ENCODE measurements at regions not wholly inside any gene's neighbourhood (a gene's known extent, or its start where the extent isn't known, plus 50 kb on each side); places are given as distances from the start of the nearest gene placed in this dataset.

- Histone ChIP-seq H3K36me3 (no peaks in the 10 kb centered on the region), H3K4me1 (no peaks in the 10 kb centered on the region), H3K4me3 (no peak overlapping the region), H3K27me3 (replicated peaks in 1 of 7) (no peaks in the 10 kb centered on the region), H3K9me3 (peaks cover 0 to 27% (median 1%) of the 10 kb centered on the region in 8 donors), H3K27ac (no peak overlapping the region)
- intact Hi-C loops (cut with DNase I; ENCODE audit: low total_unique reads): no loop called here
- DNase-seq: no peak
- no peak for TF ChIP-seq POLR2AphosphoS5 (IDR thresholded peaks at IDR 0.05)
- TF ChIP-seq CTCF (IDR thresholded peaks at IDR 0.05 in 8 of 11, conservative IDR thresholded peaks at IDR 0.05 in 3 of 11): no peak
- TF ChIP-seq POLR2A (IDR thresholded peaks at IDR 0.05): no peak
- WGBS, 5 donors: 88 to 94% (median 90%) methylated on average over 2 of the region's 2 CpGs
These were observed 57.9 kb upstream of the SLCO1B1 start for GRCh38 chr12:21073129-21073528.

- no peak overlapping the region for H3K4me3 ChIP-seq
- H3K27ac ChIP-seq: no peak overlapping the region
- TF ChIP-seq POLR2AphosphoS5 (IDR thresholded peaks at IDR 0.05): no peak
- no peak for TF ChIP-seq CTCF (IDR thresholded peaks at IDR 0.05 in 8 of 11, conservative IDR thresholded peaks at IDR 0.05 in 3 of 11)
- TF ChIP-seq POLR2A (IDR thresholded peaks at IDR 0.05): no peak
- WGBS, 5 donors: 83 to 92% (median 85%) methylated on average over 9 of the region's 9 CpGs
- H3K4me1 ChIP-seq: no peaks in the 10 kb centered on the region
- no peaks in the 10 kb centered on the region for H3K27me3 ChIP-seq (replicated peaks in 1 of 7)
- intact Hi-C loops (cut with DNase I; ENCODE audit: low total_unique reads): no loop called here
- no peak for DNase-seq
- H3K9me3 ChIP-seq: peaks cover 0 to 30% (median 1%) of the 10 kb centered on the region in 8 donors
- no peaks in the 10 kb centered on the region for H3K36me3 ChIP-seq
These were observed 57.1 kb upstream of the SLCO1B1 start for GRCh38 chr12:21073822-21074460.

All from spleen (tissue), 11 donors.